Heart right ventricle (tissue), 16 donors: ENCODE measurements at regions not wholly inside any gene's neighbourhood (a gene's known extent, or its start where the extent isn't known, plus 50 kb on each side); places are given as distances from the start of the nearest gene placed in this dataset.

ENCODE experiments used
- ATAC-seq, 8 donors: fragments of 200-7000 bp; cut with Tn5 transposase; one replicate each; pipeline ENCODE4 v1.9.1; 2020; ENCODE audit warnings: mild to moderate bottlenecking in 8 of 8, moderate library complexity in 8 of 8, moderate number of reproducible peaks in 1 of 8
- DNase-seq, 2 donors: peaks; one replicate each; pipeline ENCODE4 v3.0.0-alpha.2; 2020
- H3K27ac ChIP-seq, 10 donors: fragments of 200-600 bp; sonication (generic) in 2 of 10; one replicate each; pipeline versions ENCODE4 v1.5.0 to v1.8.0; 2020 to 2022; ENCODE audit warnings: mild to moderate bottlenecking in 3 of 10
- H3K27me3 ChIP-seq, 7 donors: fragments of 200-600 bp; one replicate each; pipeline ENCODE4 v1.8.0; 2021 to 2022; ENCODE audit warnings: mild to moderate bottlenecking in 2 of 7
- H3K36me3 ChIP-seq, 9 donors: fragments of 200-600 bp; sonication (generic) in 1 of 9; one replicate each; pipeline versions ENCODE4 v1.5.0 to v1.8.0; 2020 to 2022; ENCODE audit warnings: mild to moderate bottlenecking in 2 of 9
- H3K4me1 ChIP-seq, 9 donors: fragments of 200-600 bp; sonication (generic) in 1 of 9; one replicate each; pipeline versions ENCODE4 v1.5.0 to v1.8.0; 2020 to 2022; ENCODE audit warnings: mild to moderate bottlenecking in 4 of 9
- H3K4me3 ChIP-seq, 10 donors: fragments of 200-600 bp; sonication (generic) in 2 of 10; one replicate each; pipeline versions ENCODE4 v1.5.0 to v1.8.0; 2020 to 2022; ENCODE audit warnings: mild to moderate bottlenecking in 7 of 10, moderate library complexity in 2 of 10
- H3K9me3 ChIP-seq, 11 donors: fragments of 200-600 bp in 10 of 11; sonication (generic) in 2 of 11; one replicate each; pipeline versions ENCODE4 v1.5.0 to v1.8.0; 2013 to 2022; ENCODE audit warnings: mild to moderate bottlenecking in 2 of 11, control low read depth in 1 of 11, moderate library complexity in 1 of 11
- WGBS, 2 donors: extraction: QIAGEN DNeasy Blood & Tissue Kit; methylation state at CpG; one replicate each; pipeline ENCODE4 v1.1.7; 2013; ENCODE audit warnings: inconsistent platforms in 1 of 2; 5-methylcytosine and 5-hydroxymethylcytosine counted together
- intact Hi-C, 10 donors: fragments of 100-400 bp; cut with DNase I; formaldehyde crosslinking; loops; one replicate each; pipeline versions ENCODE4 v1.11.1 to v1.14.2; 2022
- TF ChIP-seq, protein P1 (sequence below), 9 donors: fragments of 200-600 bp; sonication (generic) in 2 of 9; IDR thresholded peaks; one replicate each; pipeline versions ENCODE4 v1.5.0 to v1.8.0; 2021 to 2022; ENCODE audit warnings: antibody characterized with exemption in 9 of 9, mild to moderate bottlenecking in 5 of 9, moderate library complexity in 1 of 9
- donor health status: Arrhythmogenic right ventricular cardiomyopathy.
- donor health status: ischemic (EF 13 %, LVEDD 7.1; RV severe dilation, severe dysfunction).
- donor health status: healthy with polysubstance abuse.
- donor health status: DM: no; HTN: yes; CAD: no.
- donor health status: DM: no; HTN: no; CAD: no.
- donor health status: ischemic (EF 25% LVEDD 6.9; RV normal size, moderate dysfunction).
- donor health status: ischemic (EF 25% LVEDD 5.7; RV mildly dilated, moderate dysfunction).
- donor health status: healthy.
- donor health status: DM: yes; HTN: yes; CAD: no.
- donor health status: Ischemic cardiomyopathy.
- donor health status: ischemic (EF 35%, LVEDD 5.7; RV mildly dilated, moderate dysfunction).
- donor health status: nonischemic (EF 11% LVEDD 7.7; RV severe dilation, severe dysfunction).
- donor health status: DM: yes; HTN: yes; CAD: no.
- donor health status: PGD.
- donor health status: ischemic (EF 29% LVEDD 5.4; RV normal size, mild dysfunction).
- donor health status: nonischemic (EF 23%, LVEDD 6.1; RV moderate dilation, normal function).

DNA sequence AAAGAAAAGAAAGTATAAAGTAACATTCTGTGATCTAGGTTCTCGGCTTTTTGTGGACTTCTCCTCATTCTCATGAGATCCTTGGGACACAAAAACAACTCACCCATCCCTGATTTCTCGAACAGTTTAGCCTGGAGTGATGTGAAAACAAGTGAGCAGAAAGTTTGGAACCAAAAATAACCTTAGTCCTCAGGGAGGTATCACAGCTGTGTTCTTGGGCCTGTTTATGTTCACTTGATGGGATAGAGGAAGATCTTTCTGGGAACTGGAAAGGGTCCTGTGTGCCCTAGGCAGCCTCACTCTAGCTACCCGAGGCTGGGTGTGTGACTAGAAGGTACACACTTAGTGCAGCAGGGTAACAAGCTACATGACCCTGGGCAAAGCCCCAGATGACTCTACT lies 308.8 kb upstream of the PDZRN3 start:
- Histone ChIP-seq H3K36me3 (no peaks in the 10 kb centered on the region), H3K4me1 (no peaks in the 10 kb centered on the region), H3K9me3 (no peaks in the 10 kb centered on the region), H3K27ac (peak overlapping the region in 4 of 10 donors; percentile 16 to 54 (median 22)), H3K4me3 (no peak overlapping the region), H3K27me3 (no peaks in the 10 kb centered on the region)
- DNase-seq (no peak), ATAC-seq (peak in 4 of 8 donors; percentile 29 to 75 (median 60))
- TF ChIP-seq, protein P1, sequence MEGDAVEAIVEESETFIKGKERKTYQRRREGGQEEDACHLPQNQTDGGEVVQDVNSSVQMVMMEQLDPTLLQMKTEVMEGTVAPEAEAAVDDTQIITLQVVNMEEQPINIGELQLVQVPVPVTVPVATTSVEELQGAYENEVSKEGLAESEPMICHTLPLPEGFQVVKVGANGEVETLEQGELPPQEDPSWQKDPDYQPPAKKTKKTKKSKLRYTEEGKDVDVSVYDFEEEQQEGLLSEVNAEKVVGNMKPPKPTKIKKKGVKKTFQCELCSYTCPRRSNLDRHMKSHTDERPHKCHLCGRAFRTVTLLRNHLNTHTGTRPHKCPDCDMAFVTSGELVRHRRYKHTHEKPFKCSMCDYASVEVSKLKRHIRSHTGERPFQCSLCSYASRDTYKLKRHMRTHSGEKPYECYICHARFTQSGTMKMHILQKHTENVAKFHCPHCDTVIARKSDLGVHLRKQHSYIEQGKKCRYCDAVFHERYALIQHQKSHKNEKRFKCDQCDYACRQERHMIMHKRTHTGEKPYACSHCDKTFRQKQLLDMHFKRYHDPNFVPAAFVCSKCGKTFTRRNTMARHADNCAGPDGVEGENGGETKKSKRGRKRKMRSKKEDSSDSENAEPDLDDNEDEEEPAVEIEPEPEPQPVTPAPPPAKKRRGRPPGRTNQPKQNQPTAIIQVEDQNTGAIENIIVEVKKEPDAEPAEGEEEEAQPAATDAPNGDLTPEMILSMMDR (IDR thresholded peaks at IDR 0.05), result no peak
- 44 to 57% methylated on average over 3 of the region's 3 CpGs for WGBS, 2 donors
- intact Hi-C loops, result no loop called here

DNA sequence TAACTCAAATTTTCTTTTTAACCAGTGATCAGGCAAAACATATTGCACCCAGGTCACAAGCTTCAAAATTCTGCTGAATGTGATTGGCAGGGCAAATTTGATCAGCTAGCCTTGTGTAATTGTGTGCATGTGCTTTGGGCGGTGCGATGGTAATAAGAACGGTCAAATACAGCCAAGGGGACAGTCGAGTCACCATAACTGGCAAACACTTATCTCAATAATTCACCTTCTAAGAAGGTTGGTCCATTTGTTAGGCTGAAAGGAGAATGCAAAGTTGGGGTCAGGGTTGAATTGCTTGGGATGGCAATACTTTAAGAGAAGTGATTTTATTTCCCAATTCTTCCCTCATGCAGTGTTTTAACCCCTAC lies 302.4 kb upstream of the PDZRN3 start:
- Histone ChIP-seq H3K4me1 (no peaks in the 10 kb centered on the region), H3K9me3 (no peaks in the 10 kb centered on the region), H3K27ac (no peak overlapping the region), H3K4me3 (no peak overlapping the region), H3K36me3 (no peaks in the 10 kb centered on the region), H3K27me3 (no peaks in the 10 kb centered on the region)
- ATAC-seq (no peak), DNase-seq (no peak)
- TF ChIP-seq, protein P1 (IDR thresholded peaks at IDR 0.05), result no peak
- 64% methylated on average over 4 of the region's 4 CpGs for WGBS, 2 donors
- intact Hi-C loops, result no loop called here

DNA sequence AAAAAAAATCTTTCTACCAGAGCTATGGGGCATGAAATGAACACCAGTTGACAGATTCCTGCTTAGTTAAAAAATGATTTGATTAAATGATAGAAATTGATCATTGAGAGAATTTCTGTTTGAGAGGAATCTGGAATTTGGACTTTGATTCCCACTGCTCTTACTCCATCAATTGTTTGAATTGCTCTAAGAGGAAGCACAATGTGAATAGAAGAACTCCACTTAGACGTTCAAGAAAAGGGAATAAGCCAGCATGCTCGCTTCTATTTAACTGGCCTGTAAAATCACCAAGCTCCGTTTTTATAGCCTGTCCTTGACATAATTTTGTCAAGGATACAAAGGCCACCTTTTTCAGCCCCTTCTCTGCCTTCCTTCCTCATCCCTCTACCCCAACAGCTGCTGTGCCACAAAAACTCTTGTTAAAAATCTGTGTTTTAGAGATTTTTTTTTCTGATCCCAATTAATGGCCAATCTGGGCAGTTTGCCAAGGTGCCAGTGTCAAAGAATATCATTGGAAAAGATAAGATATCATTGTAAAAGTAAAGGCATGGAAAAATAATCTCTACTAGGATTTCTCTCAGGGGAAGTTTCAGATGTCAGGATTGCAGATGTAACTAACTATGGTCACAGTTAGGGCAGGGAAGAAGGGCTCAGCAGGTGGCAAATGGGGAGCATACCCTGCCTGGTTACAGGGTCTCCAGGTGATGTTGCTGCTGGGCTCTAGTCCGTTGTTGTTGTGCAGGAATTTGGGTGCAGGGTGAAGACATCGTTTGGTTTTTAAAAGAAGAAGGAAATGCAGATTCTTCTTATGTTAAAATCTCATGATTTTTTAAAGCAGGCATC lies 301.8 kb upstream of the PDZRN3 start:
- no peak overlapping the region for H3K4me3 ChIP-seq
- intact Hi-C loops, result no loop called here
- no peak for DNase-seq
- no peaks in the 10 kb centered on the region for H3K36me3 ChIP-seq
- H3K27me3 ChIP-seq, result no peaks in the 10 kb centered on the region
- 38 to 41% methylated on average over 5 of the region's 5 CpGs for WGBS, 2 donors
- no peak overlapping the region for H3K27ac ChIP-seq
- no peak for ATAC-seq
- TF ChIP-seq, protein P1 (IDR thresholded peaks at IDR 0.05), result no peak
- peaks cover 0 to 5% (median 0%) of the 10 kb centered on the region in 11 donors for H3K9me3 ChIP-seq
- no peaks in the 10 kb centered on the region for H3K4me1 ChIP-seq

DNA sequence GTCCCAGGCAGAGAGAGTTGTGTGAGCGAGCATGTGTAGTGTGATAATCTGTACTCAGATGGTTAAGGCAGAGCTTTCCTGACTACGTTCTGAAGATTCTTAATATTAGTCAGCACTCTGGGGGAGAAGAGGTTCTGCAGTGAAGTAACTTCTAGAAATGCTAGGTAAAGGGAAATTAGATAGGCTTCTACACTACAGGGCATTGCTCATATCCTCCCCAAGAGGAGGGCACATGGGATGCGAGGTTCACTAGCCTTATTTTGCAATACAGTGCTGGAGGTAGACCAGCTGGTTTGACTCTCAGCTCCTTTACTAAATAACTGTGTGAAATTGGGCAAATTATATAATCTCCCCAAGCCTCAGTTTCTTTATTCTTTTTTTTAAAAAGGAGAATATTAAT lies 300.3 kb upstream of the PDZRN3 start:
- H3K27me3 ChIP-seq, result no peaks in the 10 kb centered on the region
- TF ChIP-seq, protein P1 (IDR thresholded peaks at IDR 0.05), result no peak
- no peak overlapping the region for H3K4me3 ChIP-seq
- no peak overlapping the region for H3K27ac ChIP-seq
- ATAC-seq (no peak), DNase-seq (no peak)
- no peaks in the 10 kb centered on the region for H3K36me3 ChIP-seq
- no peaks in the 10 kb centered on the region for H3K4me1 ChIP-seq
- peaks cover 0 to 5% (median 0%) of the 10 kb centered on the region in 11 donors for H3K9me3 ChIP-seq
- 75 to 81% methylated on average over 3 of the region's 3 CpGs for WGBS, 2 donors
- intact Hi-C loops, result no loop called here
